H1 (cell line): ENCODE measurements at regions not wholly inside any gene's neighbourhood (a gene's known extent, or its start where the extent isn't known, plus 50 kb on each side); places are given as distances from the start of the nearest gene placed in this dataset.

Experiments used
- CTCF ChIA-PET: fragments of 300-600 bp; sonication (Branson Sonifier 250); formaldehyde crosslinking; loops from one replicate; lab custom pipeline; 2021; ENCODE audit not compliant: partially characterized antibody; lab: Charles Lee
- POLR2A ChIA-PET: fragments of 300-600 bp; sonication (Branson Sonifier 250); formaldehyde crosslinking; loops from one replicate; lab custom pipeline; 2021; ENCODE audit warnings: inconsistent platforms; ENCODE audit not compliant: partially characterized antibody; lab: Charles Lee
- DNase-seq, 2 experiments: peaks; one replicate each; pipeline versions ENCODE4 v3.0.0 to v3.0.0-alpha.2; 2010 to 2022; ENCODE audit warnings: low spot score in 2 of 2, low read depth in 1 of 2, mixed read lengths in 1 of 2
- FAIRE-seq: peaks from 2 replicates; lab custom pipeline; 2011; peaks lifted over from hg19 to GRCh38; lab: Jason Lieb, UNC
- H2AFZ ChIP-seq: 2 replicates; pipeline ENCODE4 v1.8.1; 2012; ENCODE audit warnings: low read length, inconsistent platforms
- H2AK5ac ChIP-seq: 2 replicates; pipeline ENCODE4 v1.6.1; 2013; ENCODE audit warnings: low read depth, low read length
- H2BK120ac ChIP-seq: replicated peaks from 2 replicates; pipeline ENCODE3; 2013; ENCODE audit warnings: low read depth, low read length, inconsistent platforms
- H2BK12ac ChIP-seq: 2 replicates; pipeline ENCODE4 v1.6.1; 2013; ENCODE audit warnings: low read depth, low read length
- H2BK15ac ChIP-seq: 2 replicates; pipeline ENCODE4 v1.6.1; 2013; ENCODE audit warnings: low read length
- H2BK20ac ChIP-seq: 2 replicates; pipeline ENCODE4 v1.6.1; 2013; ENCODE audit warnings: low read length
- H2BK5ac ChIP-seq: 2 replicates; pipeline ENCODE4 v1.6.1; 2013; ENCODE audit warnings: low read depth, low read length
- H3K14ac ChIP-seq: 2 replicates; pipeline ENCODE4 v1.6.1; 2013; ENCODE audit warnings: inconsistent platforms; ENCODE audit not compliant: insufficient read length
- H3K18ac ChIP-seq: 2 replicates; pipeline ENCODE4 v1.6.1; 2013; ENCODE audit warnings: low read length; ENCODE audit errors: extremely low read depth
- H3K23ac ChIP-seq: 2 replicates; pipeline ENCODE4 v1.6.1; 2013; ENCODE audit warnings: inconsistent platforms; ENCODE audit not compliant: insufficient read length
- H3K23me2 ChIP-seq: 2 replicates; pipeline ENCODE4 v1.6.1; 2013; ENCODE audit warnings: low read depth, low read length
- H3K27ac ChIP-seq: 2 replicates; pipeline ENCODE4 v1.6.1; 2011; ENCODE audit warnings: low read depth, low read length, inconsistent platforms
- H3K27me3 ChIP-seq, 4 experiments: replicated peaks in 1 of 4; 1 replicate in 1 of 4; 2 replicates in 3 of 4; pipeline versions ENCODE4 v1.6.1 to v1.8.1; 2011 to 2013; ENCODE audit warnings: low read length in 3 of 4, mild to moderate bottlenecking in 3 of 4, inconsistent platforms in 2 of 4, mixed read lengths in 2 of 4, moderate library complexity in 1 of 4; ENCODE audit not compliant: control insufficient read depth in 3 of 4, insufficient read depth in 3 of 4; ENCODE audit errors: extremely low read depth in 1 of 4
- H3K36me3 ChIP-seq, 4 experiments: 2 replicates each; pipeline versions ENCODE4 v1.6.1 to v1.8.1; 2011 to 2013; ENCODE audit warnings: mild to moderate bottlenecking in 4 of 4, low read length in 3 of 4, moderate library complexity in 2 of 4, control low read depth in 1 of 4, inconsistent platforms in 1 of 4; ENCODE audit not compliant: insufficient read depth in 4 of 4, control insufficient read depth in 2 of 4
- H3K4ac ChIP-seq: replicated peaks from 2 replicates; pipeline ENCODE3; 2013; ENCODE audit warnings: low read length, low read depth, mixed read lengths, inconsistent platforms; ENCODE audit not compliant: insufficient read length
- H3K4me1 ChIP-seq, 4 experiments: replicated peaks in 1 of 4; 1 replicate in 1 of 4; 2 replicates in 3 of 4; pipeline versions ENCODE4 v1.6.1 to v1.8.1; 2011 to 2013; ENCODE audit warnings: low read length in 3 of 4, inconsistent platforms in 2 of 4, mixed read lengths in 1 of 4; ENCODE audit not compliant: insufficient read depth in 4 of 4, control insufficient read depth in 3 of 4
- H3K4me2 ChIP-seq, 2 experiments: 2 replicates each; pipeline versions ENCODE4 v1.6.1 to v1.8.1; 2011 to 2013; ENCODE audit warnings: low read depth in 2 of 2, low read length in 2 of 2, control low read depth in 1 of 2, inconsistent platforms in 1 of 2, mild to moderate bottlenecking in 1 of 2; ENCODE audit not compliant: insufficient read depth in 1 of 2
- H3K4me3 ChIP-seq, 4 experiments: fragments of 200-600, 300-600 bp in 1 of 4; sonication (generic), shearing (Covaris generic), sonication (Bioruptor Twin) in 1 of 4; 2 replicates each; pipeline versions ENCODE4 v1.5.1 to v1.8.1; 2011 to 2016; ENCODE audit warnings: low read length in 4 of 4, low read depth in 3 of 4, control low read depth in 2 of 4, inconsistent platforms in 2 of 4, mild to moderate bottlenecking in 2 of 4, mixed read lengths in 1 of 4, moderate library complexity in 1 of 4; ENCODE audit not compliant: insufficient read depth in 2 of 4; ENCODE audit errors: extremely low read depth in 1 of 4
- H3K56ac ChIP-seq: replicated peaks from 2 replicates; pipeline ENCODE3; 2013; ENCODE audit warnings: low read depth, mild to moderate bottlenecking, mixed read lengths, low read length, inconsistent platforms; ENCODE audit not compliant: insufficient read length
- H3K79me1 ChIP-seq: 2 replicates; pipeline ENCODE4 v1.6.1; 2013; ENCODE audit warnings: low read depth, low read length, control low read depth
- H3K79me2 ChIP-seq, 2 experiments: 2 replicates each; pipeline versions ENCODE4 v1.6.1 to v1.8.1; 2012 to 2013; ENCODE audit warnings: low read length in 2 of 2, mild to moderate bottlenecking in 2 of 2, inconsistent platforms in 1 of 2; ENCODE audit not compliant: insufficient read depth in 2 of 2, control insufficient read depth in 1 of 2
- H3K9ac ChIP-seq, 4 experiments: replicated peaks in 1 of 4; 1 replicate in 1 of 4; 2 replicates in 3 of 4; pipeline versions ENCODE4 v1.6.1 to v1.8.1; 2011 to 2013; ENCODE audit warnings: low read depth in 3 of 4, low read length in 3 of 4, control low read depth in 2 of 4, mild to moderate bottlenecking in 2 of 4, moderate library complexity in 2 of 4, inconsistent platforms in 1 of 4; ENCODE audit errors: extremely low read depth in 1 of 4
- H3K9me3 ChIP-seq, 2 experiments: 2 replicates each; pipeline versions ENCODE4 v1.6.1 to v1.8.1; 2012 to 2013; ENCODE audit warnings: mild to moderate bottlenecking in 2 of 2, moderate library complexity in 2 of 2, control low read depth in 1 of 2, inconsistent platforms in 1 of 2, low read depth in 1 of 2, low read length in 1 of 2, mixed read lengths in 1 of 2; ENCODE audit not compliant: insufficient read depth in 2 of 2
- H4K20me1 ChIP-seq, 2 experiments: replicated peaks in 1 of 2; 2 replicates each; pipeline versions ENCODE3 to v1.8.1; 2011 to 2013; ENCODE audit warnings: inconsistent platforms in 2 of 2, low read length in 2 of 2, mild to moderate bottlenecking in 1 of 2; ENCODE audit not compliant: insufficient read depth in 2 of 2, control insufficient read depth in 1 of 2
- H4K5ac ChIP-seq: 2 replicates; pipeline ENCODE4 v1.6.1; 2013; ENCODE audit warnings: low read length, low read depth, mixed read lengths, inconsistent platforms; ENCODE audit not compliant: insufficient read length
- H4K8ac ChIP-seq: 2 replicates; pipeline ENCODE4 v1.8.0; 2013; ENCODE audit warnings: mild to moderate bottlenecking, moderate library complexity, low read length, inconsistent platforms; ENCODE audit not compliant: insufficient read depth; ENCODE audit errors: extremely low read depth
- H4K91ac ChIP-seq: replicated peaks from 2 replicates; pipeline ENCODE3; 2013; ENCODE audit warnings: low read length, mixed read lengths, inconsistent platforms; ENCODE audit not compliant: insufficient read length
- CTBP2 ChIP-seq: IDR thresholded peaks from 2 replicates; pipeline ENCODE4 v1.7.0; 2011; ENCODE audit warnings: borderline replicate concordance, mild to moderate bottlenecking, moderate library complexity, mixed read lengths, low read length; ENCODE audit not compliant: insufficient read depth, insufficient read length
- NANOG ChIP-seq: IDR thresholded peaks from 2 replicates; pipeline ENCODE4 v1.6.1; 2011; ENCODE audit warnings: low read length, low read depth, mild to moderate bottlenecking, inconsistent platforms; ENCODE audit not compliant: insufficient read depth, poor library complexity, severe bottlenecking
- SRF ChIP-seq: IDR thresholded peaks from 2 replicates; pipeline ENCODE4 v1.6.1; 2011; ENCODE audit warnings: mild to moderate bottlenecking, low read depth, low read length, moderate library complexity
- WGBS, 2 experiments: shearing (Covaris generic) in 1 of 2; methylation state at CpG; one replicate each; pipeline versions ENCODE4 v1.1.6 to v1.1.7; 2013 to 2015; ENCODE audit warnings: low lambda C conversion rate in 2 of 2, mixed read lengths in 2 of 2, inconsistent platforms in 1 of 2, low coverage in 1 of 2, missing lambda C conversion rate in 1 of 2; ENCODE audit not compliant: insufficient replicate concordance in 2 of 2, insufficient coverage in 1 of 2, insufficient read length in 1 of 2; ENCODE audit errors: extremely low coverage in 1 of 2, missing lambda C conversion rate in 1 of 2; 5-methylcytosine and 5-hydroxymethylcytosine counted together
- TF ChIP-seq, protein P1 (sequence below): IDR thresholded peaks from 2 replicates; pipeline ENCODE4 v1.6.1; 2011; ENCODE audit warnings: low read length, improper control_type of control experiment

GRCh38 chr6:9482030-9482738 lies 932.7 kb downstream of the TFAP2A start:
- CTCF ChIA-PET, result interaction anchor here (0.7 kb wide), 1 partner anchor 25 kb away, joined by 3 read pairs; no protein-coding TSS in a partner anchor
- TF ChIP-seq NANOG (no peak), CTBP2 (no peak), SRF (no peak)
- TF ChIP-seq, protein P1, sequence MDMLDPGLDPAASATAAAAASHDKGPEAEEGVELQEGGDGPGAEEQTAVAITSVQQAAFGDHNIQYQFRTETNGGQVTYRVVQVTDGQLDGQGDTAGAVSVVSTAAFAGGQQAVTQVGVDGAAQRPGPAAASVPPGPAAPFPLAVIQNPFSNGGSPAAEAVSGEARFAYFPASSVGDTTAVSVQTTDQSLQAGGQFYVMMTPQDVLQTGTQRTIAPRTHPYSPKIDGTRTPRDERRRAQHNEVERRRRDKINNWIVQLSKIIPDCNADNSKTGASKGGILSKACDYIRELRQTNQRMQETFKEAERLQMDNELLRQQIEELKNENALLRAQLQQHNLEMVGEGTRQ, result no peak

More at GRCh38 chr6:9482030-9482738, 932.7 kb downstream of the TFAP2A start:
- H3K27ac ChIP-seq, result no peak overlapping the region
- no peak overlapping the region for H2BK15ac ChIP-seq
- H4K5ac ChIP-seq, result no peak overlapping the region
- no peaks in the 10 kb centered on the region for H3K79me2 ChIP-seq
- peaks cover 0 to 6% (median 3%) of the 10 kb centered on the region in 4 experiments; a peak in 2 of 7 replicates for H3K4me1 ChIP-seq
- WGBS, 2 experiments, result 81% methylated on average over 5 of the region's 5 CpGs; no CpG with 5 or more reads in 1 of the 2 experiments
- no peak overlapping the region for H3K56ac ChIP-seq
- H2BK5ac ChIP-seq, result no peak overlapping the region; the same call in 1 of the 2 replicates
- 0 out of 2 replicates have a peak overlapping the region, but pooled peaks have one; percentile 34 for H2AFZ ChIP-seq
- H3K4ac ChIP-seq, result no peak overlapping the region
- H4K8ac ChIP-seq, result no peak overlapping the region
- H2AK5ac ChIP-seq, result no peak overlapping the region
- no peak overlapping the region for H4K91ac ChIP-seq
- no peak overlapping the region for H3K14ac ChIP-seq
- H3K9ac ChIP-seq, result no peak overlapping the region
- peak overlapping the region in 1 of 2 experiments; percentile 3; a peak in 1 of 4 replicates for H3K4me2 ChIP-seq
- H3K23me2 ChIP-seq, result no peaks in the 10 kb centered on the region; the same call in 1 of the 2 replicates
- H2BK20ac ChIP-seq, result peak overlapping the region; percentile 62; the same call in 1 of the 2 replicates
- H3K36me3 ChIP-seq, result no peaks in the 10 kb centered on the region
- 0 out of 2 replicates have a peak overlapping the region, but pooled peaks have one; percentile 12 for H3K18ac ChIP-seq
- H2BK120ac ChIP-seq, result no peak overlapping the region
- H4K20me1 ChIP-seq, result no peaks in the 10 kb centered on the region
- H2BK12ac ChIP-seq, result no peak overlapping the region; the same call in 1 of the 2 replicates
- no peaks in the 10 kb centered on the region for H3K9me3 ChIP-seq
- FAIRE-seq, result no peak
- H3K27me3 ChIP-seq, result no peaks in the 10 kb centered on the region
- POLR2A ChIA-PET, result no interaction called here
- DNase-seq, result no peak
- H3K4me3 ChIP-seq, result no peak overlapping the region
- H3K23ac ChIP-seq, result no peak overlapping the region
- H3K79me1 ChIP-seq, result no peaks in the 10 kb centered on the region
